ENCODE measurements at regions not wholly inside any gene's neighbourhood (a gene's known extent, or its start where the extent isn't known, plus 50 kb on each side); places are given as distances from the start of the nearest gene placed in this dataset.

DNA sequence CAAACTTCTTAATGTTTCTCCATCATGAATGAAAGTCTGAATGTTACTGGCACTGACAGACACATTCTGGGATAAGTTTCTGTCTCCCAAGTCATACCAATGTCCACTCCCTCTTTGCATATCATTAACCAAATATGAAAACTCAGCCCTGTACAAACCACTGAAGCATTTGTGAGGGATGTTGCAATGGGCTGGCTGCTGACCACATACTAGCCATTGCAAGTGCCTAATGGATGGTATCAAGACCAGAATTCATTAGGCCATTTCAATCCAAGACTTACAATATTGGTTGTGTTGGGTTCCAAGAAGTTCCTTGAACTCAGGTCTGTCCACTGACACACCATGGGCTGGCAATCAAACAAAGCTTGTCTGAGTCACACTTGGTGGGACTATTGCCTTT, 73.8 kb downstream of the CBLN2 start:
- H3K9me3 ChIP-seq (ENCODE audit: low read length): peaks cover 10% of the 10 kb centered on the region; the same call in 1 of the 2 replicates
- no peaks in the 10 kb centered on the region for H3K4me1 ChIP-seq (ENCODE audit: insufficient read depth, low read length)
- ATAC-seq (no peak), FAIRE-seq (no peak), DNase-seq (ENCODE audit: low spot score) (no peak)
- no peak overlapping the region for H2AFZ ChIP-seq (ENCODE audit: low read length)
- no peaks in the 10 kb centered on the region for H3K27me3 ChIP-seq (ENCODE audit: control insufficient read depth in 1 of 2, insufficient read depth in 2 of 2, low read length in 2 of 2)
- H3K4me3 ChIP-seq (replicated peaks in 1 of 3; ENCODE audit: insufficient read depth in 1 of 3, low read depth in 2 of 3, low read length in 3 of 3): no peak overlapping the region
- H4K20me1 ChIP-seq (ENCODE audit: insufficient read depth, low read length): no peaks in the 10 kb centered on the region
- no peak overlapping the region for H3K4me2 ChIP-seq (ENCODE audit: low read depth, low read length)
- intact Hi-C loops (cut with micrococcal nuclease; ENCODE audit: unreplicated experiment) (loop anchor here (10.0 kb wide), 1 partner anchor 136 kb away; no protein-coding TSS in a partner anchor), in situ Hi-C loops (cut with HindIII; ENCODE audit: extremely low pct_ligation_motif_present, low pct_unique_long_range_greater_than_20kb) (no loop called here)
- H3K27ac ChIP-seq (ENCODE audit: extremely low read length, insufficient read depth, low read length): no peak overlapping the region
- H3K9ac ChIP-seq (ENCODE audit: insufficient read depth, low read depth, low read length): no peak overlapping the region
- no TSS peak for BruUV-seq (replicated peaks)
- CTCF ChIA-PET (ENCODE audit: low intra/inter-chr PET ratio, low total read pairs): no interaction called here
- no peaks in the 10 kb centered on the region for H3K36me3 ChIP-seq (replicated peaks in 1 of 2; ENCODE audit: control insufficient read depth in 1 of 2, insufficient read depth in 2 of 2, low read length in 2 of 2)
- POLR2A ChIA-PET: no interaction called here
- H3K79me2 ChIP-seq (ENCODE audit: insufficient read depth, low read length): no peaks in the 10 kb centered on the region
- TF ChIP-seq SALL1 (CRISPR knock-in tag; IDR thresholded peaks at IDR 0.05): no peak
- TF ChIP-seq ZNF138 (CRISPR knock-in tag; IDR thresholded peaks at IDR 0.05; ENCODE audit: low read depth): no peak
- TF ChIP-seq, protein P1, sequence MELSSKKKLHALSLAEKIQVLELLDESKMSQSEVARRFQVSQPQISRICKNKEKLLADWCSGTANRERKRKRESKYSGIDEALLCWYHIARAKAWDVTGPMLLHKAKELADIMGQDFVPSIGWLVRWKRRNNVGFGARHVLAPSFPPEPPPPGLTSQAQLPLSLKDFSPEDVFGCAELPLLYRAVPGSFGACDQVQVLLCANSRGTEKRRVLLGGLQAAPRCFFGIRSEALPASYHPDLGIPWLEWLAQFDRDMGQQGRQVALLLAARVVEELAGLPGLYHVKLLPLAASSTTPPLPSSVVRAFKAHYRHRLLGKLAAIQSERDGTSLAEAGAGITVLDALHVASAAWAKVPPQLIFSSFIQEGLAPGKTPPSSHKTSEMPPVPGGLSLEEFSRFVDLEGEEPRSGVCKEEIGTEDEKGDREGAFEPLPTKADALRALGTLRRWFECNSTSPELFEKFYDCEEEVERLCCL (CRISPR knock-in tag; IDR thresholded peaks at IDR 0.05; ENCODE audit: borderline replicate concordance): no peak
- no peak for TF ChIP-seq ZNF510 (CRISPR knock-in tag; IDR thresholded peaks at IDR 0.05; ENCODE audit: low read depth)
- TF ChIP-seq, protein P2, sequence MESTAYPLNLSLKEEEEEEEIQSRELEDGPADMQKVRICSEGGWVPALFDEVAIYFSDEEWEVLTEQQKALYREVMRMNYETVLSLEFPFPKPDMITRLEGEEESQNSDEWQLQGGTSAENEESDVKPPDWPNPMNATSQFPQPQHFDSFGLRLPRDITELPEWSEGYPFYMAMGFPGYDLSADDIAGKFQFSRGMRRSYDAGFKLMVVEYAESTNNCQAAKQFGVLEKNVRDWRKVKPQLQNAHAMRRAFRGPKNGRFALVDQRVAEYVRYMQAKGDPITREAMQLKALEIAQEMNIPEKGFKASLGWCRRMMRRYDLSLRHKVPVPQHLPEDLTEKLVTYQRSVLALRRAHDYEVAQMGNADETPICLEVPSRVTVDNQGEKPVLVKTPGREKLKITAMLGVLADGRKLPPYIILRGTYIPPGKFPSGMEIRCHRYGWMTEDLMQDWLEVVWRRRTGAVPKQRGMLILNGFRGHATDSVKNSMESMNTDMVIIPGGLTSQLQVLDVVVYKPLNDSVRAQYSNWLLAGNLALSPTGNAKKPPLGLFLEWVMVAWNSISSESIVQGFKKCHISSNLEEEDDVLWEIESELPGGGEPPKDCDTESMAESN (CRISPR knock-in tag; conservative IDR thresholded peaks at IDR 0.05): no peak
- no peak for TF ChIP-seq MIXL1 (CRISPR knock-in tag; IDR thresholded peaks at IDR 0.05)
- TF ChIP-seq ZNF101 (CRISPR knock-in tag; IDR thresholded peaks at IDR 0.05; ENCODE audit: borderline replicate concordance, low read depth): no peak
- TF ChIP-seq, protein P3, sequence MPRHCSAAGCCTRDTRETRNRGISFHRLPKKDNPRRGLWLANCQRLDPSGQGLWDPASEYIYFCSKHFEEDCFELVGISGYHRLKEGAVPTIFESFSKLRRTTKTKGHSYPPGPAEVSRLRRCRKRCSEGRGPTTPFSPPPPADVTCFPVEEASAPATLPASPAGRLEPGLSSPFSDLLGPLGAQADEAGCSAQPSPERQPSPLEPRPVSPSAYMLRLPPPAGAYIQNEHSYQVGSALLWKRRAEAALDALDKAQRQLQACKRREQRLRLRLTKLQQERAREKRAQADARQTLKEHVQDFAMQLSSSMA (CRISPR knock-in tag; IDR thresholded peaks at IDR 0.05): no peak
- TF ChIP-seq, protein P4, sequence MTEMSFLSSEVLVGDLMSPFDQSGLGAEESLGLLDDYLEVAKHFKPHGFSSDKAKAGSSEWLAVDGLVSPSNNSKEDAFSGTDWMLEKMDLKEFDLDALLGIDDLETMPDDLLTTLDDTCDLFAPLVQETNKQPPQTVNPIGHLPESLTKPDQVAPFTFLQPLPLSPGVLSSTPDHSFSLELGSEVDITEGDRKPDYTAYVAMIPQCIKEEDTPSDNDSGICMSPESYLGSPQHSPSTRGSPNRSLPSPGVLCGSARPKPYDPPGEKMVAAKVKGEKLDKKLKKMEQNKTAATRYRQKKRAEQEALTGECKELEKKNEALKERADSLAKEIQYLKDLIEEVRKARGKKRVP (CRISPR knock-in tag; IDR thresholded peaks at IDR 0.05): no peak
- no peak for TF ChIP-seq ZNF878 (CRISPR knock-in tag; IDR thresholded peaks at IDR 0.05)
- no peak for TF ChIP-seq RNF2 (conservative IDR thresholded peaks at IDR 0.05; ENCODE audit: low read depth)
- TF ChIP-seq, protein P5, sequence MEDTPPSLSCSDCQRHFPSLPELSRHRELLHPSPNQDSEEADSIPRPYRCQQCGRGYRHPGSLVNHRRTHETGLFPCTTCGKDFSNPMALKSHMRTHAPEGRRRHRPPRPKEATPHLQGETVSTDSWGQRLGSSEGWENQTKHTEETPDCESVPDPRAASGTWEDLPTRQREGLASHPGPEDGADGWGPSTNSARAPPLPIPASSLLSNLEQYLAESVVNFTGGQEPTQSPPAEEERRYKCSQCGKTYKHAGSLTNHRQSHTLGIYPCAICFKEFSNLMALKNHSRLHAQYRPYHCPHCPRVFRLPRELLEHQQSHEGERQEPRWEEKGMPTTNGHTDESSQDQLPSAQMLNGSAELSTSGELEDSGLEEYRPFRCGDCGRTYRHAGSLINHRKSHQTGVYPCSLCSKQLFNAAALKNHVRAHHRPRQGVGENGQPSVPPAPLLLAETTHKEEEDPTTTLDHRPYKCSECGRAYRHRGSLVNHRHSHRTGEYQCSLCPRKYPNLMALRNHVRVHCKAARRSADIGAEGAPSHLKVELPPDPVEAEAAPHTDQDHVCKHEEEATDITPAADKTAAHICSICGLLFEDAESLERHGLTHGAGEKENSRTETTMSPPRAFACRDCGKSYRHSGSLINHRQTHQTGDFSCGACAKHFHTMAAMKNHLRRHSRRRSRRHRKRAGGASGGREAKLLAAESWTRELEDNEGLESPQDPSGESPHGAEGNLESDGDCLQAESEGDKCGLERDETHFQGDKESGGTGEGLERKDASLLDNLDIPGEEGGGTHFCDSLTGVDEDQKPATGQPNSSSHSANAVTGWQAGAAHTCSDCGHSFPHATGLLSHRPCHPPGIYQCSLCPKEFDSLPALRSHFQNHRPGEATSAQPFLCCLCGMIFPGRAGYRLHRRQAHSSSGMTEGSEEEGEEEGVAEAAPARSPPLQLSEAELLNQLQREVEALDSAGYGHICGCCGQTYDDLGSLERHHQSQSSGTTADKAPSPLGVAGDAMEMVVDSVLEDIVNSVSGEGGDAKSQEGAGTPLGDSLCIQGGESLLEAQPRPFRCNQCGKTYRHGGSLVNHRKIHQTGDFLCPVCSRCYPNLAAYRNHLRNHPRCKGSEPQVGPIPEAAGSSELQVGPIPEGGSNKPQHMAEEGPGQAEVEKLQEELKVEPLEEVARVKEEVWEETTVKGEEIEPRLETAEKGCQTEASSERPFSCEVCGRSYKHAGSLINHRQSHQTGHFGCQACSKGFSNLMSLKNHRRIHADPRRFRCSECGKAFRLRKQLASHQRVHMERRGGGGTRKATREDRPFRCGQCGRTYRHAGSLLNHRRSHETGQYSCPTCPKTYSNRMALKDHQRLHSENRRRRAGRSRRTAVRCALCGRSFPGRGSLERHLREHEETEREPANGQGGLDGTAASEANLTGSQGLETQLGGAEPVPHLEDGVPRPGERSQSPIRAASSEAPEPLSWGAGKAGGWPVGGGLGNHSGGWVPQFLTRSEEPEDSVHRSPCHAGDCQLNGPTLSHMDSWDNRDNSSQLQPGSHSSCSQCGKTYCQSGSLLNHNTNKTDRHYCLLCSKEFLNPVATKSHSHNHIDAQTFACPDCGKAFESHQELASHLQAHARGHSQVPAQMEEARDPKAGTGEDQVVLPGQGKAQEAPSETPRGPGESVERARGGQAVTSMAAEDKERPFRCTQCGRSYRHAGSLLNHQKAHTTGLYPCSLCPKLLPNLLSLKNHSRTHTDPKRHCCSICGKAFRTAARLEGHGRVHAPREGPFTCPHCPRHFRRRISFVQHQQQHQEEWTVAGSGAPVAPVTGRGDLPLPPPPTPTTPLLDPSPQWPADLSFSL (CRISPR knock-in tag; IDR thresholded peaks at IDR 0.05): no peak
- TF ChIP-seq, protein P6, sequence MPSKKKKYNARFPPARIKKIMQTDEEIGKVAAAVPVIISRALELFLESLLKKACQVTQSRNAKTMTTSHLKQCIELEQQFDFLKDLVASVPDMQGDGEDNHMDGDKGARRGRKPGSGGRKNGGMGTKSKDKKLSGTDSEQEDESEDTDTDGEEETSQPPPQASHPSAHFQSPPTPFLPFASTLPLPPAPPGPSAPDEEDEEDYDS (CRISPR knock-in tag; IDR thresholded peaks at IDR 0.05): no peak

All from HepG2 (cell line).